GM12864 (cell line): ENCODE measurements at regions not wholly inside any gene's neighbourhood (a gene's known extent, or its start where the extent isn't known, plus 50 kb on each side); places are given as distances from the start of the nearest gene placed in this dataset.

Experiments used
- DNase-seq: peaks from one replicate; pipeline ENCODE4 v3.0.0-alpha.2; 2011; ENCODE audit warnings: low read depth
- H3K4me3 ChIP-seq: 2 replicates; pipeline ENCODE4 v1.5.1; 2011; ENCODE audit warnings: mild to moderate bottlenecking, low read depth, low read length, control low read depth
- CTCF ChIP-seq: IDR thresholded peaks from 2 replicates; pipeline ENCODE4 v1.5.1; 2011; ENCODE audit warnings: low read depth, mild to moderate bottlenecking, moderate library complexity, low read length, control low read depth, inconsistent platforms; ENCODE audit errors: missing control alignments

DNA sequence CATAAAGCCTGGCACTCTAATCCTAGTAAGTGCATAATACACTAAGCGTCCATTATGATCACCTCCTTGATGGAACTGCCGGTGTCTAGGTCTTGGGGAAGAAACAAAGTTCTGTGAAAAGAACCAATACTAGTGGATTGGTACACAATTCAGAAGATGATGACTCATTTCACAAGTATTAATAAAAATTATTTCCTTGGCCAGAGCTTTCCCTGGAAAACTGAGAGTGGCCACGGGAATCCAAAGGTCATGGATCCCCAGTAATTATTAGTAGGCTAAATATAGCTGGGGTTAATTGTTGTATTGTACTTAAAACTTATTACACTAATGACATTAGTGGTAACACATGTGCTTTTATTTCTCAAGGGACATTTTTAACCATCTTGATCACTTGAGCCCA is 808.0 kb upstream of the NR2F2 start:
- no peak overlapping the region for H3K4me3 ChIP-seq
- no peak for DNase-seq
- no peak for TF ChIP-seq CTCF

DNA sequence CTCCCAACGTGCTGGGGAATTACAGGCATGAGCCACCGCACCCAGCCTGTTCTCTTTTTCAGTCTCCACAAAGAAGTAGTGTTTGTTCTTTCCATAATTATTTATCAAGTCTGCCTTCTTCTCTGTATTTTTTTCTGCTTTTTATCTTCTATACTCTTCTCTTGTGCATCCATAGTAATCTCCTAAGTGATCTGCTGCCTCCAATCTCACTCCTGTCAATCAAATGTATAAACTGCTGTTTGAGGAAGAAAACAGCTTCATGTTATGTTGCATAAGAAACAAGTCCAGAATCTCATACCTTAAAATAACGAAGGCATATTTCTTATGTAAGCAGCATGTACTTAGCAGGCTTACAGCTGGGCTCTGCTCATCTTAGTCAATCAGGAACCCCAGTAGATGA is 801.6 kb upstream of the NR2F2 start:
- no peak for TF ChIP-seq CTCF
- H3K4me3 ChIP-seq = no peak overlapping the region
- no peak for DNase-seq

DNA sequence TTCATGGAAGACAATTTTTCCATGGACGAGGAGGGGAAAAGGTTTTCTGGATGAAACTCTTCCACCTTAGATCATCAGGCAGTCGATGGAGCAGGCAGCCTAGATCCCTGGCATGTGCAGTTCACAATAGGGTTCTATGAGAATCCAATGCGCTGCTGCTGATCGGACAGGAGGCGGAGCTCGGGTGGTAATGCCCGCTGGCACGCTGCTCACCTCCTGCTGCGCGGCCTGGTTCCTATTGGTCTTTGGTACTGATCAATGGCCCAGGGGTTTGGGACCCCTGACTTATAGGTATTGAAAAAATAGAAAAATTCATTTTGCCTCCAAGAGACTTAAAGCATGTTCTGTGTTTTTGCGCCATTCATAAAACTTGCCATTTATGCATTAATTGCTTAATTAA is 793.9 kb upstream of the NR2F2 start:
- no peak for DNase-seq
- H3K4me3 ChIP-seq = no peak overlapping the region
- TF ChIP-seq CTCF = no peak

GRCh38 chr15:95538693-95539092 is 791.8 kb upstream of the NR2F2 start:
- TF ChIP-seq CTCF = no peak
- DNase-seq = no peak
- no peak overlapping the region for H3K4me3 ChIP-seq

- DNase-seq = no peak
- TF ChIP-seq CTCF = no peak
- H3K4me3 ChIP-seq = no peak overlapping the region
These were observed 789.2 kb upstream of the NR2F2 start for GRCh38 chr15:95541301-95541700.

DNA sequence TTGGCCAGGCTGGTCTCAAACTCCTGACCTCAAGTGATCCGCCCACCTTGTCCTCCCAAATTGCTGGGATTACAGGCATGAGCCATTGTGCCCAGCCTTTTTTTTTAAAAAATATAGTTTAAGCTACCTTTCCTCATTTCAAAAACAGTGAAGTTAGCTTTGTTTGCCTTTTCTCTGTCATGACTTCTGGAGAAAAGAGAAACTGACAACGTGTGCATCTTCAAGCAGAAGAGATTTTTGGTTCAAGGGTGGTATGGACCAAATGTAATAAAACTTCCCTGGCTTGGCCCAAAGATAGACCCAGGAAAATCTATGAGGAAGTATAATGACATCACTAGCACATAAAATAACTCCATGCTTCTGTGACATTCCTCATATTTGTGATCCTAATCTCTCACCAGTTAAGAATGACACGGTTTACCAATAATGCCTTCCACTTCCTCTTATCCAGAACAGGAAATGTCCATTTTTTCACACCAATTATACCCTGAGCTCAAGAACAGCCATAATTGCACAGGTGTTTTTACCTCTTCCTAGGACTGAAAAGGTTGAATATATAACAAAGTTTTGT is 781.2 kb upstream of the NR2F2 start:
- DNase-seq = no peak
- H3K4me3 ChIP-seq = no peak overlapping the region
- no peak for TF ChIP-seq CTCF

- no peak for TF ChIP-seq CTCF
- no peak for DNase-seq
- no peak overlapping the region for H3K4me3 ChIP-seq
These were observed 779.8 kb upstream of the NR2F2 start for GRCh38 chr15:95550702-95551101.
